ENCODE measurements at regions not wholly inside any gene's neighbourhood (a gene's known extent, or its start where the extent isn't known, plus 50 kb on each side); places are given as distances from the start of the nearest gene placed in this dataset.

GRCh38 chr10:105494303-105494702 lies 853.2 kb downstream of the SORCS3 start:
- no peak for DNase-seq (ENCODE audit: low spot score)
- no peak for ATAC-seq
- Mint-ChIP-seq H3K36me3 (no peaks in the 10 kb centered on the region), H3K4me3 (no peak overlapping the region), H3K9me3 (peaks cover 6% of the 10 kb centered on the region; the same call in 1 of the 2 replicates), H3K27me3 (ENCODE audit: low read depth) (no peaks in the 10 kb centered on the region), H3K4me1 (no peaks in the 10 kb centered on the region), H3K27ac (no peak overlapping the region)
- ChIA-PET CTCF (no interaction called here), POLR2A (no interaction called here)
- no peak for TF ChIP-seq FOXJ3 (CRISPR knock-in tag; IDR thresholded peaks at IDR 0.05; ENCODE audit: borderline replicate concordance)
- no peak for TF ChIP-seq NR2C2 (CRISPR knock-in tag; IDR thresholded peaks at IDR 0.05)
- TF ChIP-seq CREM (CRISPR knock-in tag; IDR thresholded peaks at IDR 0.05): no peak
- TF ChIP-seq TEAD1 (CRISPR knock-in tag; IDR thresholded peaks at IDR 0.05): no peak
- no peak for TF ChIP-seq ZBTB43 (CRISPR knock-in tag; IDR thresholded peaks at IDR 0.05)

GRCh38 chr10:105473170-105473569 lies 832.1 kb downstream of the SORCS3 start:
- Mint-ChIP-seq H3K9me3 (peaks cover 6% of the 10 kb centered on the region), H3K4me3 (no peak overlapping the region), H3K27ac (no peak overlapping the region), H3K36me3 (no peaks in the 10 kb centered on the region), H3K27me3 (ENCODE audit: low read depth) (no peaks in the 10 kb centered on the region), H3K4me1 (no peaks in the 10 kb centered on the region)
- DNase-seq (ENCODE audit: low spot score) (no peak), ATAC-seq (no peak)
- ChIA-PET CTCF (no interaction called here), POLR2A (no interaction called here)
- TF ChIP-seq SP1 (CRISPR knock-in tag; conservative IDR thresholded peaks at IDR 0.05) (no peak), NFATC4 (CRISPR knock-in tag; IDR thresholded peaks at IDR 0.05) (no peak), USF1 (CRISPR knock-in tag; IDR thresholded peaks at IDR 0.05) (no peak), PRRX2 (CRISPR knock-in tag; IDR thresholded peaks at IDR 0.05) (no peak), ZNF512 (CRISPR knock-in tag; IDR thresholded peaks at IDR 0.05; ENCODE audit: borderline replicate concordance) (no peak), NFE2L1 (CRISPR knock-in tag; IDR thresholded peaks at IDR 0.05) (no peak), MAX (CRISPR knock-in tag; IDR thresholded peaks at IDR 0.05) (no peak), NR2C2 (CRISPR knock-in tag; IDR thresholded peaks at IDR 0.05) (no peak), HMGXB4 (CRISPR knock-in tag; IDR thresholded peaks at IDR 0.05) (no peak), PRDM15 (CRISPR knock-in tag; IDR thresholded peaks at IDR 0.05) (no peak), NR3C1 (CRISPR knock-in tag; conservative IDR thresholded peaks at IDR 0.05; ENCODE audit: low read depth) (no peak)
